Bronchial epithelial cell (primary cell): ENCODE measurements at regions not wholly inside any gene's neighbourhood (a gene's known extent, or its start where the extent isn't known, plus 50 kb on each side); places are given as distances from the start of the nearest gene placed in this dataset.

ENCODE experiments used
- DNase-seq: peaks from one replicate; pipeline ENCODE4 v3.0.0-alpha.2; 2010; ENCODE audit warnings: low read depth
- FAIRE-seq: peaks from 2 replicates; lab custom pipeline; 2011; peaks lifted over from hg19 to GRCh38; lab: Jason Lieb, UNC
- H3K27me3 ChIP-seq: 2 replicates; pipeline ENCODE4 v1.5.1; 2011; ENCODE audit warnings: low read length; ENCODE audit not compliant: control insufficient read depth, insufficient read depth
- H3K36me3 ChIP-seq: 2 replicates; pipeline ENCODE4 v1.5.1; 2011; ENCODE audit warnings: low read length; ENCODE audit not compliant: control insufficient read depth, insufficient read depth
- H3K4me3 ChIP-seq: 2 replicates; pipeline ENCODE4 v1.5.1; 2011; ENCODE audit warnings: mild to moderate bottlenecking, low read depth, low read length, control low read depth
- CTCF ChIP-seq: IDR thresholded peaks from 2 replicates; pipeline ENCODE4 v1.5.1; 2011; ENCODE audit warnings: mild to moderate bottlenecking, moderate library complexity, low read length, control low read depth, inconsistent platforms; ENCODE audit not compliant: insufficient read depth, severe bottlenecking

- FAIRE-seq = no peak
- TF ChIP-seq CTCF = no peak
- H3K27me3 ChIP-seq = no peaks in the 10 kb centered on the region
Measured at GRCh38 chr1:106515375-106515774, 541.1 kb upstream of the PRMT6 start.

GRCh38 chr1:106517224-106517623, 539.2 kb upstream of the PRMT6 start:
- no peak overlapping the region for H3K4me3 ChIP-seq
- H3K27me3 ChIP-seq = no peaks in the 10 kb centered on the region
- no peaks in the 10 kb centered on the region for H3K36me3 ChIP-seq
- DNase-seq = no peak
- FAIRE-seq = no peak
- no peak for TF ChIP-seq CTCF

More at GRCh38 chr1:106515375-106515774, 541.1 kb upstream of the PRMT6 start:
- H3K4me3 ChIP-seq = no peak overlapping the region
- no peak for DNase-seq
- H3K36me3 ChIP-seq = no peaks in the 10 kb centered on the region

GRCh38 chr1:106523497-106523896, 533.0 kb upstream of the PRMT6 start:
- no peaks in the 10 kb centered on the region for H3K27me3 ChIP-seq
- no peaks in the 10 kb centered on the region for H3K36me3 ChIP-seq
- no peak for DNase-seq
- no peak overlapping the region for H3K4me3 ChIP-seq
- no peak for FAIRE-seq
- no peak for TF ChIP-seq CTCF

- Histone ChIP-seq H3K36me3 (no peaks in the 10 kb centered on the region), H3K27me3 (no peaks in the 10 kb centered on the region), H3K4me3 (no peak overlapping the region)
- no peak for DNase-seq
- no peak for TF ChIP-seq CTCF
- no peak for FAIRE-seq
Measured at GRCh38 chr1:106524631-106525030, 531.8 kb upstream of the PRMT6 start.

- Histone ChIP-seq H3K4me3 (no peak overlapping the region), H3K36me3 (no peaks in the 10 kb centered on the region), H3K27me3 (no peaks in the 10 kb centered on the region)
- peak; percentile 89 for DNase-seq
- FAIRE-seq = no peak
- no peak for TF ChIP-seq CTCF
Measured at GRCh38 chr1:106526650-106527049, 529.8 kb upstream of the PRMT6 start.

- DNase-seq (peak; percentile 26), FAIRE-seq (no peak)
- no peaks in the 10 kb centered on the region for H3K27me3 ChIP-seq
- no peak overlapping the region for H3K4me3 ChIP-seq
- no peaks in the 10 kb centered on the region for H3K36me3 ChIP-seq
- TF ChIP-seq CTCF = peak; percentile 26
Measured at GRCh38 chr1:106534612-106535011, 521.9 kb upstream of the PRMT6 start.
